ENCODE measurements at regions not wholly inside any gene's neighbourhood (a gene's known extent, or its start where the extent isn't known, plus 50 kb on each side); places are given as distances from the start of the nearest gene placed in this dataset.
"Not testable (repeated sequence)": the region's sequence is repeated elsewhere in the genome, so short reads cannot be mapped to it uniquely, and the experiment has no call there.

DNA sequence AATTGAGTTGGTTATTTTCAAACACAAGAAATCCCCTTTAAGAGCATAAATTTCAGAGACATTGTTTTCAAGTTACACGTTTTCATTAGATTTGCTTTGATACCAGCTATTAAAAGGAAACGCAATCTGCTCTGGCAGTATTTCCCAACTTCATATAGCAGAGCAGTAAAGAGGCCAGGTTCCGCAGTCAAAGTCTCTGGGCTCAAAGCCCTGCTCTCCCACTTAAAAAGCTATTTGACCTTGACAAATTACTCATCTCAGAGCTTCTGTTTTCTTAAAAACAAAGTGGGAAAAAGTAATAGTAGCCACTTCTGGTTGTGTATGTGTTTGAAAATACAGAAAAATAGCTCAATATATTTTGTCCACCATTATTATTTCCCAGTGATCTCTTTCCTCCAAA, 89.7 kb upstream of the CDYL2 start (continued):
- TF ChIP-seq ZSCAN18 (tag by site-specific recombination; IDR thresholded peaks at IDR 0.05) (no peak), KLF1 (tag by site-specific recombination; IDR thresholded peaks at IDR 0.05) (no peak), ZIC2 (tag by site-specific recombination; IDR thresholded peaks at IDR 0.05) (no peak), ZSCAN23 (tag by site-specific recombination; IDR thresholded peaks at IDR 0.05) (no peak), HOXA7 (CRISPR knock-in tag; IDR thresholded peaks at IDR 0.05; ENCODE audit: borderline replicate concordance) (no peak), ZNF645 (tag by site-specific recombination; IDR thresholded peaks at IDR 0.05) (no peak), ZNF596 (tag by site-specific recombination; IDR thresholded peaks at IDR 0.05) (no peak), BCL11B (tag by site-specific recombination; IDR thresholded peaks at IDR 0.05; ENCODE audit: low read depth) (no peak), ZNF133 (tag by site-specific recombination; IDR thresholded peaks at IDR 0.05) (no peak), SALL2 (tag by site-specific recombination; IDR thresholded peaks at IDR 0.05; ENCODE audit: borderline replicate concordance) (no peak), YY1 (tag by site-specific recombination; IDR thresholded peaks at IDR 0.05) (no peak)
- TF ChIP-seq, protein P1, sequence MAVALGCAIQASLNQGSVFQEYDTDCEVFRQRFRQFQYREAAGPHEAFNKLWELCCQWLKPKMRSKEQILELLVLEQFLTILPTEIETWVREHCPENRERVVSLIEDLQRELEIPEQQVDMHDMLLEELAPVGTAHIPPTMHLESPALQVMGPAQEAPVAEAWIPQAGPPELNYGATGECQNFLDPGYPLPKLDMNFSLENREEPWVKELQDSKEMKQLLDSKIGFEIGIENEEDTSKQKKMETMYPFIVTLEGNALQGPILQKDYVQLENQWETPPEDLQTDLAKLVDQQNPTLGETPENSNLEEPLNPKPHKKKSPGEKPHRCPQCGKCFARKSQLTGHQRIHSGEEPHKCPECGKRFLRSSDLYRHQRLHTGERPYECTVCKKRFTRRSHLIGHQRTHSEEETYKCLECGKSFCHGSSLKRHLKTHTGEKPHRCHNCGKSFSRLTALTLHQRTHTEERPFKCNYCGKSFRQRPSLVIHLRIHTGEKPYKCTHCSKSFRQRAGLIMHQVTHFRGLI (tag by site-specific recombination; IDR thresholded peaks at IDR 0.05) = no peak
- TF ChIP-seq, protein P2, sequence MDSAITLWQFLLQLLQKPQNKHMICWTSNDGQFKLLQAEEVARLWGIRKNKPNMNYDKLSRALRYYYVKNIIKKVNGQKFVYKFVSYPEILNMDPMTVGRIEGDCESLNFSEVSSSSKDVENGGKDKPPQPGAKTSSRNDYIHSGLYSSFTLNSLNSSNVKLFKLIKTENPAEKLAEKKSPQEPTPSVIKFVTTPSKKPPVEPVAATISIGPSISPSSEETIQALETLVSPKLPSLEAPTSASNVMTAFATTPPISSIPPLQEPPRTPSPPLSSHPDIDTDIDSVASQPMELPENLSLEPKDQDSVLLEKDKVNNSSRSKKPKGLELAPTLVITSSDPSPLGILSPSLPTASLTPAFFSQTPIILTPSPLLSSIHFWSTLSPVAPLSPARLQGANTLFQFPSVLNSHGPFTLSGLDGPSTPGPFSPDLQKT (IDR thresholded peaks at IDR 0.05; ENCODE audit: borderline replicate concordance, low read depth, low read length) = no peak

DNA sequence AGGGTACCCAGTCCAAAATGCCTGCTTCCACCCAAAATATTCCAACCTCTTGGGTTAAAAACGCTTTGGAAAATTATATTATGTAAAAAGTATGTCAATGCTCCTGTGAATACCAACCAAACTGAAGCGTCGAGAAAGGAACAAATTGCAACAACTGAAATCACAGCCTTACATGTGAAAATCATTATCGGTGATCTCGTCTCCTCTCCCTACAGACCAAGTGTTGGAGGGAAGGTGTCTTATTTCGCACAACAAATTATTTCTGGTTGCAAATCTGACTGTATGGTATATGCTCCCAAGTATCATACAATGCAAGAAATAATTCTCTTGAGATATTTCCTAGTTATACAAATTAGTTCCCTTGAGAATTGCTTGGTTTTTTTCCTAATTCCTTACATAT, 89.3 kb upstream of the CDYL2 start:
- Histone ChIP-seq H3K4me3 (ENCODE audit: low read depth, low read length) (no peak overlapping the region), H3K27ac (ENCODE audit: extremely low read depth, low read depth, low read length) (no peak overlapping the region), H3K9me3 (ENCODE audit: control insufficient read depth, insufficient read depth, low read depth, low read length) (no peaks in the 10 kb centered on the region), H3K36me3 (ENCODE audit: control insufficient read depth in 2 of 2, insufficient read depth in 1 of 2, low read length in 2 of 2) (no peaks in the 10 kb centered on the region), H3K4me1 (ENCODE audit: control insufficient read depth, insufficient read depth, low read length) (peaks cover 7% of the 10 kb centered on the region; the same call in 1 of the 2 replicates)
- ChIA-PET CTCF (interaction anchor here (0.7 to 1.1 kb wide), 2 partner anchors 15 to 31 kb away, joined by 3 to 4 read pairs; no protein-coding TSS in a partner anchor), POLR2A (no interaction called here)
- no peak for TF ChIP-seq ZBTB48 (tag by site-specific recombination; IDR thresholded peaks at IDR 0.05)
- no peak for TF ChIP-seq ZNF658 (tag by site-specific recombination; IDR thresholded peaks at IDR 0.05)
- TF ChIP-seq ZNF560 (tag by site-specific recombination; IDR thresholded peaks at IDR 0.05; ENCODE audit: borderline replicate concordance) = no peak
- TF ChIP-seq ZNF660 (tag by site-specific recombination; IDR thresholded peaks at IDR 0.05) = no peak
- TF ChIP-seq REPIN1 (tag by site-specific recombination; IDR thresholded peaks at IDR 0.05; ENCODE audit: low read depth) = no peak
- TF ChIP-seq ZFP41 (tag by site-specific recombination; IDR thresholded peaks at IDR 0.05; ENCODE audit: borderline replicate concordance) = no peak
- no peak for TF ChIP-seq ZNF654 (tag by site-specific recombination; IDR thresholded peaks at IDR 0.05; ENCODE audit: low read depth)
- no peak for TF ChIP-seq YY2 (tag by site-specific recombination; IDR thresholded peaks at IDR 0.05)
- TF ChIP-seq ZSCAN4 (tag by site-specific recombination; IDR thresholded peaks at IDR 0.05) = no peak
- TF ChIP-seq ZNF558 (tag by site-specific recombination; IDR thresholded peaks at IDR 0.05) = no peak
- no peak for TF ChIP-seq ZNF138 (tag by site-specific recombination; IDR thresholded peaks at IDR 0.05; ENCODE audit: borderline replicate concordance)
- TF ChIP-seq, protein P1 (tag by site-specific recombination; IDR thresholded peaks at IDR 0.05) = no peak
- no peak for TF ChIP-seq ZNF19 (tag by site-specific recombination; IDR thresholded peaks at IDR 0.05; ENCODE audit: low read depth)
- no peak for TF ChIP-seq ZNF324 (tag by site-specific recombination; IDR thresholded peaks at IDR 0.05)

- H3K9me3 ChIP-seq (ENCODE audit: control insufficient read depth, insufficient read depth, low read depth, low read length); H3K4me1 ChIP-seq (ENCODE audit: control insufficient read depth, insufficient read depth, low read length); H3K36me3 ChIP-seq (ENCODE audit: control insufficient read depth in 2 of 2, insufficient read depth in 1 of 2, low read length in 2 of 2); H3K27ac ChIP-seq (ENCODE audit: extremely low read depth, low read depth, low read length); POLR2A ChIA-PET; H3K4me3 ChIP-seq (ENCODE audit: low read depth, low read length); CTCF ChIA-PET: not testable (repeated sequence)
Observed at GRCh38 chr16:80892395-80892794, 88.0 kb upstream of the CDYL2 start.

Measured in HEK293 (cell line).